Neural progenitor cell (in vitro differentiated cells): ENCODE measurements at regions not wholly inside any gene's neighbourhood (a gene's known extent, or its start where the extent isn't known, plus 50 kb on each side); places are given as distances from the start of the nearest gene placed in this dataset.

Source experiments
- EZH2 ChIP-seq: fragments of 200-600 bp; sonication (generic); IDR thresholded peaks from 2 replicates; pipeline ENCODE4 v1.6.1; 2017; ENCODE audit warnings: antibody characterized with exemption, mild to moderate bottlenecking, moderate library complexity
- EZH2phosphoT487 ChIP-seq: fragments of 200-600 bp; sonication (generic); IDR thresholded peaks from 2 replicates; pipeline ENCODE4 v1.6.1; 2017; ENCODE audit warnings: antibody characterized with exemption
- TF ChIP-seq, protein P1 (sequence below): fragments of 200-600 bp; sonication (generic); IDR thresholded peaks from 2 replicates; pipeline ENCODE4 v1.5.1; 2017; ENCODE audit warnings: antibody characterized with exemption, mild to moderate bottlenecking

DNA sequence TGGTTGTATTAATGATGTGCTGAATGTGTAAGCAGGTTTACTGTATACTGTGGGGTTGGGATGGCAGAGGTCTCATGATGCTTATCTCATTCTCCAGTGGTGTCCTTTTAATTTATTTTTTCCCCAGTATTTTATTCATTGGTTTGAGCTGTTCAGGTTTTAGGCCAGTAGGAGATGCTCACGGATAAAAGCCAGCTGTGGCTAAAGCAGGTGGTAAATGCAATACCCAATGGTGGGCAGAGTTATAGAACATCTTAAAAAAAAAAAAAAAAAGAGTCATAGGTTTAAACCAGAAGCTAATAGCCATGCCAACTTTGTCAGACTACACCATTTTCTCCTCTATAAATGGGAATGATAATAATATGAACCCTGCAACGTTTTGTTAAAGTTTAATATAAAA, 57.8 kb upstream of the NEUROD1 start:
- TF ChIP-seq EZH2phosphoT487 (no peak), EZH2 (no peak)
- TF ChIP-seq, protein P1, sequence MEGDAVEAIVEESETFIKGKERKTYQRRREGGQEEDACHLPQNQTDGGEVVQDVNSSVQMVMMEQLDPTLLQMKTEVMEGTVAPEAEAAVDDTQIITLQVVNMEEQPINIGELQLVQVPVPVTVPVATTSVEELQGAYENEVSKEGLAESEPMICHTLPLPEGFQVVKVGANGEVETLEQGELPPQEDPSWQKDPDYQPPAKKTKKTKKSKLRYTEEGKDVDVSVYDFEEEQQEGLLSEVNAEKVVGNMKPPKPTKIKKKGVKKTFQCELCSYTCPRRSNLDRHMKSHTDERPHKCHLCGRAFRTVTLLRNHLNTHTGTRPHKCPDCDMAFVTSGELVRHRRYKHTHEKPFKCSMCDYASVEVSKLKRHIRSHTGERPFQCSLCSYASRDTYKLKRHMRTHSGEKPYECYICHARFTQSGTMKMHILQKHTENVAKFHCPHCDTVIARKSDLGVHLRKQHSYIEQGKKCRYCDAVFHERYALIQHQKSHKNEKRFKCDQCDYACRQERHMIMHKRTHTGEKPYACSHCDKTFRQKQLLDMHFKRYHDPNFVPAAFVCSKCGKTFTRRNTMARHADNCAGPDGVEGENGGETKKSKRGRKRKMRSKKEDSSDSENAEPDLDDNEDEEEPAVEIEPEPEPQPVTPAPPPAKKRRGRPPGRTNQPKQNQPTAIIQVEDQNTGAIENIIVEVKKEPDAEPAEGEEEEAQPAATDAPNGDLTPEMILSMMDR = peak; percentile 40
